ENCODE measurements at regions not wholly inside any gene's neighbourhood (a gene's known extent, or its start where the extent isn't known, plus 50 kb on each side); places are given as distances from the start of the nearest gene placed in this dataset.

- Histone ChIP-seq H3F3A (ENCODE audit: low read length, unreplicated experiment) (no peaks in the 10 kb centered on the region), H3K4me3 (ENCODE audit: low read length) (no peak overlapping the region), H3K9ac (ENCODE audit: low read length) (no peak overlapping the region), H3K27ac (ENCODE audit: low read length) (no peak overlapping the region), H3K9me3 (ENCODE audit: low read length) (no peaks in the 10 kb centered on the region), H3K4me1 (ENCODE audit: insufficient read depth, low read length) (0 out of 2 replicates have a peak, but pooled peaks cover 5% of the 10 kb centered on the region), H3K4me2 (ENCODE audit: low read length) (no peak overlapping the region), H3K27me3 (ENCODE audit: low read length) (no peaks in the 10 kb centered on the region), H2AFZ (ENCODE audit: low read length) (no peak overlapping the region), H3K36me3 (ENCODE audit: low read depth, low read length) (no peaks in the 10 kb centered on the region), H4K20me1 (ENCODE audit: low read length) (no peaks in the 10 kb centered on the region), H3K9me2 (replicated peaks; ENCODE audit: low read length) (no peaks in the 10 kb centered on the region), H3K79me2 (ENCODE audit: low read length) (no peaks in the 10 kb centered on the region)
- ChIA-PET CTCF (no interaction called here), POLR2A (ENCODE audit: unreplicated experiment) (interaction anchor here (0.8 kb wide), 1 partner anchor 209 kb away, joined by 3 read pairs; no protein-coding TSS in a partner anchor)
- no peak for DNase-seq
- BruUV-seq (replicated peaks): no TSS peak
- no peak for TF ChIP-seq EZH2phosphoT487 (IDR thresholded peaks at IDR 0.05; ENCODE audit: borderline replicate concordance, low read length)
- no peak for TF ChIP-seq EZH2 (IDR thresholded peaks at IDR 0.05; ENCODE audit: low read length, unreplicated experiment)
- TF ChIP-seq CTCF (conservative IDR thresholded peaks at IDR 0.05; ENCODE audit: low read depth, low read length): no peak
- intact Hi-C loops (cut with micrococcal nuclease): no loop called here
- no peak for ATAC-seq
Measured at GRCh38 chr13:37360556-37360955, 238.0 kb downstream of the POSTN start.

- no peaks in the 10 kb centered on the region for H3K27me3 ChIP-seq (ENCODE audit: low read length)
- H3K9ac ChIP-seq (ENCODE audit: low read length): no peak overlapping the region
- no peaks in the 10 kb centered on the region for H4K20me1 ChIP-seq (ENCODE audit: low read length)
- no peak overlapping the region for H3K4me2 ChIP-seq (ENCODE audit: low read length)
- POLR2A ChIA-PET (ENCODE audit: unreplicated experiment): no interaction called here
- H3K9me2 ChIP-seq (replicated peaks; ENCODE audit: low read length): no peaks in the 10 kb centered on the region
- CTCF ChIA-PET: no interaction called here
- 0 out of 2 replicates have a peak, but pooled peaks cover 5% of the 10 kb centered on the region for H3K4me1 ChIP-seq (ENCODE audit: insufficient read depth, low read length)
- DNase-seq (no peak), ATAC-seq (no peak)
- BruUV-seq (replicated peaks): no TSS peak
- no peak overlapping the region for H2AFZ ChIP-seq (ENCODE audit: low read length)
- no peaks in the 10 kb centered on the region for H3F3A ChIP-seq (ENCODE audit: low read length, unreplicated experiment)
- no peaks in the 10 kb centered on the region for H3K79me2 ChIP-seq (ENCODE audit: low read length)
- H3K4me3 ChIP-seq (ENCODE audit: low read length): no peak overlapping the region
- no peaks in the 10 kb centered on the region for H3K36me3 ChIP-seq (ENCODE audit: low read depth, low read length)
- no peaks in the 10 kb centered on the region for H3K9me3 ChIP-seq (ENCODE audit: low read length)
- no peak for TF ChIP-seq CTCF (conservative IDR thresholded peaks at IDR 0.05; ENCODE audit: low read depth, low read length)
- no peak for TF ChIP-seq EZH2 (IDR thresholded peaks at IDR 0.05; ENCODE audit: low read length, unreplicated experiment)
- TF ChIP-seq EZH2phosphoT487 (IDR thresholded peaks at IDR 0.05; ENCODE audit: borderline replicate concordance, low read length): no peak
- intact Hi-C loops (cut with micrococcal nuclease): no loop called here
- H3K27ac ChIP-seq (ENCODE audit: low read length): no peak overlapping the region
Measured at GRCh38 chr13:37357548-37357947, 241.0 kb downstream of the POSTN start.

- no peak overlapping the region for H3K4me3 ChIP-seq (ENCODE audit: low read length)
Measured at GRCh38 chr13:37353911-37354310, 244.7 kb downstream of the POSTN start.

More at GRCh38 chr13:37353911-37354310, 244.7 kb downstream of the POSTN start:
- Histone ChIP-seq H3K79me2 (ENCODE audit: low read length) (no peaks in the 10 kb centered on the region), H3K9ac (ENCODE audit: low read length) (no peak overlapping the region), H3K9me3 (ENCODE audit: low read length) (no peaks in the 10 kb centered on the region), H3K4me2 (ENCODE audit: low read length) (no peak overlapping the region), H3F3A (ENCODE audit: low read length, unreplicated experiment) (no peaks in the 10 kb centered on the region), H3K4me1 (ENCODE audit: insufficient read depth, low read length) (no peaks in the 10 kb centered on the region), H4K20me1 (ENCODE audit: low read length) (no peaks in the 10 kb centered on the region), H3K27ac (ENCODE audit: low read length) (no peak overlapping the region), H3K9me2 (replicated peaks; ENCODE audit: low read length) (no peaks in the 10 kb centered on the region), H3K27me3 (ENCODE audit: low read length) (no peaks in the 10 kb centered on the region), H2AFZ (ENCODE audit: low read length) (no peak overlapping the region), H3K36me3 (ENCODE audit: low read depth, low read length) (no peaks in the 10 kb centered on the region)
- ATAC-seq (no peak), DNase-seq (no peak)
- intact Hi-C loops (cut with micrococcal nuclease): no loop called here
- BruUV-seq (replicated peaks): no TSS peak
- ChIA-PET POLR2A (ENCODE audit: unreplicated experiment) (no interaction called here), CTCF (no interaction called here)
- no peak for TF ChIP-seq EZH2 (IDR thresholded peaks at IDR 0.05; ENCODE audit: low read length, unreplicated experiment)
- no peak for TF ChIP-seq EZH2phosphoT487 (IDR thresholded peaks at IDR 0.05; ENCODE audit: borderline replicate concordance, low read length)
- TF ChIP-seq CTCF (conservative IDR thresholded peaks at IDR 0.05; ENCODE audit: low read depth, low read length): no peak
